Epithelial cell of esophagus (primary cell): ENCODE measurements at regions not wholly inside any gene's neighbourhood (a gene's known extent, or its start where the extent isn't known, plus 50 kb on each side); places are given as distances from the start of the nearest gene placed in this dataset.

Source experiments
- DNase-seq: peaks from one replicate; pipeline ENCODE4 v3.0.0; 2010; ENCODE audit warnings: low read depth
- H3K4me3 ChIP-seq: 2 replicates; pipeline ENCODE4 v1.5.1; 2011; ENCODE audit warnings: mild to moderate bottlenecking, low read length, control low read depth
- TF ChIP-seq, protein P1 (sequence below): IDR thresholded peaks from 2 replicates; pipeline ENCODE4 v1.5.1; 2011; ENCODE audit warnings: low read depth, mild to moderate bottlenecking, low read length, control low read depth, inconsistent platforms; ENCODE audit not compliant: insufficient read depth; ENCODE audit errors: missing control alignments

DNA sequence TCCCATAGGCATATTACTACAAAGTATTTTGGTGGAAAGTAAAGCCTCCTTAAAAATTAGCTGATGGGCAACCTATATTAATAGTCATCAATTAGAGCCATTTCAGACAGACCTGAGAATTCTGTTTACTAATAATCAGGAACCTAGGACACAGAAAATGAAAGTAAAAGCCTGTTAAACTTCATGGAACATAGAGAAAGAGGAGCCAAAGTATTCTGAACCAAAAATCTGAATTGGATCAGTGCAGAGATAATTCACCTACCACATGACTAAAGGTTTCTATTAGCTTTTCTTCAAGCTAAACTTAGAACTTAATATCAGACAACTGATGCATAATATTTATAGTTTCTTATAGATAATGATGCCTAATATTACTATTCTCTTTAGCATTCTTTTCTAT is 204.5 kb upstream of the RHOBTB1 start:
- TF ChIP-seq, protein P1, sequence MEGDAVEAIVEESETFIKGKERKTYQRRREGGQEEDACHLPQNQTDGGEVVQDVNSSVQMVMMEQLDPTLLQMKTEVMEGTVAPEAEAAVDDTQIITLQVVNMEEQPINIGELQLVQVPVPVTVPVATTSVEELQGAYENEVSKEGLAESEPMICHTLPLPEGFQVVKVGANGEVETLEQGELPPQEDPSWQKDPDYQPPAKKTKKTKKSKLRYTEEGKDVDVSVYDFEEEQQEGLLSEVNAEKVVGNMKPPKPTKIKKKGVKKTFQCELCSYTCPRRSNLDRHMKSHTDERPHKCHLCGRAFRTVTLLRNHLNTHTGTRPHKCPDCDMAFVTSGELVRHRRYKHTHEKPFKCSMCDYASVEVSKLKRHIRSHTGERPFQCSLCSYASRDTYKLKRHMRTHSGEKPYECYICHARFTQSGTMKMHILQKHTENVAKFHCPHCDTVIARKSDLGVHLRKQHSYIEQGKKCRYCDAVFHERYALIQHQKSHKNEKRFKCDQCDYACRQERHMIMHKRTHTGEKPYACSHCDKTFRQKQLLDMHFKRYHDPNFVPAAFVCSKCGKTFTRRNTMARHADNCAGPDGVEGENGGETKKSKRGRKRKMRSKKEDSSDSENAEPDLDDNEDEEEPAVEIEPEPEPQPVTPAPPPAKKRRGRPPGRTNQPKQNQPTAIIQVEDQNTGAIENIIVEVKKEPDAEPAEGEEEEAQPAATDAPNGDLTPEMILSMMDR = no peak
- DNase-seq = no peak
- H3K4me3 ChIP-seq = no peak overlapping the region

DNA sequence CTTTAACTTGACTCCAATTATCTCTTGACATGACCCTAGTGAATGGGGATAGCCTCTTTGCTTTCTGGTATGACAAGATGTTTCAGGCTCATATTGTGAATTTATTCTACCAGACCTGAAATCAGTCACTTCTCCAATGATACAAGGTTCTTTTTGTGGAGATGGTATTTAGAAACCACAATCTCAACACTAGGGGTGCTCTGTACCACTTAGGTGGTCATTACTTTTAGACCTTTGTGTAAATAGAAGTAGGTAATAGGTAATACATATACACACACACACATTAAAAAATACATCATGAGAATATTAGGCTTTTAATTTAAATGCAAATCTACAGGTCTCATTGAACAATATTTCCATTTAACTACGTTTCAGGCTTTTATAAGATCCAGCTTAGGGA is 199.0 kb upstream of the RHOBTB1 start:
- H3K4me3 ChIP-seq = no peak overlapping the region
- TF ChIP-seq, protein P1 = no peak
- no peak for DNase-seq

DNA sequence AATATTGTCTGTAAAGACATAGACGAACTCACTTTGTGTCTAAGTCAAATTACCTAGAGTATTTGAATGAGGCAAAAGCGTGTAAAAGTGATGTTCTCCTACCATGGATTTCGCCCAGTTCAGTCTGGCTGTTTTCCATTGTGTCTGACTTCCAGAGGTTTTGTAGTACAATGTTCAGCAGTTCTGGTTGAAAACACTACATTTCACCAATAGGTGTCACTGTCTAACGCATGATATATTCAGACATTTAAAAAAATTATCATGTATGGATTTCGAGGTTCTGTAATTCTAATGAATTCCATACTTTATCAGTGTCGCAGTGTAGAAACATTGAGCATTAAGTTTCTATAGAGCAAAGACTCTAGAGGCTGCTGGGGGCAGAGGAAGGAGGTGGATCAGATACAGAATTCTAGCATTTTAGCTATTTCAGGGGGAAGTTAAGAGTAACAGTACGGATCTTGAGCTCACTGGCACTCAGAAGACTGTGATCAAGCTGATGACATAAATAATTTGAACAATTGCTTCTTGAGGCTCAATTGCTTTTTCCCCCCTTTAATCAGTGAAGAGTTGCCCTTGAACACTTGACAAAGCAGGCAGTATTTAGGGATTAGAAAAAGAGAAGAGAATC is 196.9 kb upstream of the RHOBTB1 start:
- peak; percentile 65 for DNase-seq
- TF ChIP-seq, protein P1 = peak; percentile 65
- H3K4me3 ChIP-seq = no peak overlapping the region

DNA sequence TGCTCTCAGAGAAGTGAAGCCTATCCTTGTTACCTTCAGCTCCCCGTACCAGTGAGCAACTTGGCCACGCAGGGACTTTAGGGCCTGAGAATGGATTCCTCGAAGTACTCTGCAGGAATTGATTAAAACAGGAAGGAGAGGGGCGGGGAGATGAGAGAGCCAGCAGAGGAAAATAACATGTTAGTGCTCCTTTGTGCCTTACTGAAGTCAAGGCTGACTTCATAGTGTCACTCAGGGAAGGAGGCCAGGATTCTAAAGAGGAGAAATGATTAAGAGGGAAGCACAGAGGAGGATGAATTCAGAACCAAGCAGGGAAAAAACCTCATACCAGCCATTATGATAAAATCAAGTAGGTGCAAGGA is 195.6 kb upstream of the RHOBTB1 start:
- H3K4me3 ChIP-seq = no peak overlapping the region
- TF ChIP-seq, protein P1 = no peak
- DNase-seq = no peak

DNA sequence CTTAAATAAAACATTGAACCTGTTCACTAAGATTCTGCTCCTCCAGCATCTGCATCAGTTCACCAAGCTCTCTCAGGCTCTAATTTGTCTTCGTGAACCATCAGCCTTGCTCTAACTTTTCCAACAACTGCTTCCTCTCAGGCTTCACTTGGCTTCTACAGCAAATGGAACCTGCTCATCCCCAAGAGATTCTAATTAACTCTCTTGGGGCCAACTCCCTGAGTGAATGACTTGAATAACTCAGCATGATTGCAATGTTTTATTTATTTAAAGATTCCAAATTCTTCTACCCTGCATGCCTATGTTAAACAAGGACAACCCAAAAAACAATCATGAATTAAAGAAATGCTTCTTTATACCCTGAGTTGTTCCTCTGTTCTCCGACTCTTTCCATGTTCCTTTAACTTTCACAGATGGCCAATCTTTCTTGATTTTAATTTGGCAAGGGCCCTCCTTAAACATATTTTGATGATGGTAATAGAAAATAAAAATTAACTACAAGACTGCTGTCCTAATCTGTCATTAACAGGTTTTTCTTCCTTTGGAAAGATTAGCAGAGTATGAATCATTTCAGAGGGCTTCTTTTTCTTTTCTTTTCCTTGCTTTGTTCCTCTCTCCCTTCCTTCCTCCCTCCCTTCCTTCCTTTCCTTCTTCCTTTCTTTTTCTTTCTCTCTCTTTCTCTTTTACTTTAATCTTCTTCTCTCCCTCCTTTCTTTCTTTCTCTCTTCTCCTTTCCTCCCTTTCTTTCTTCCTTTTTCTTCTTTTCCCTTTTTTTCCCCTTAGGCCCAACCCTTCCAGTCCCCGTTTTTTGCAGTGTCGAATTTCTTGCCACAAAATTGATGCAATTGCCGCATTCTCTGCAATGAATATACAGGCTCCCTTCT is 195.0 kb upstream of the RHOBTB1 start:
- DNase-seq = no peak
- no peak overlapping the region for H3K4me3 ChIP-seq
- TF ChIP-seq, protein P1 = no peak

DNA sequence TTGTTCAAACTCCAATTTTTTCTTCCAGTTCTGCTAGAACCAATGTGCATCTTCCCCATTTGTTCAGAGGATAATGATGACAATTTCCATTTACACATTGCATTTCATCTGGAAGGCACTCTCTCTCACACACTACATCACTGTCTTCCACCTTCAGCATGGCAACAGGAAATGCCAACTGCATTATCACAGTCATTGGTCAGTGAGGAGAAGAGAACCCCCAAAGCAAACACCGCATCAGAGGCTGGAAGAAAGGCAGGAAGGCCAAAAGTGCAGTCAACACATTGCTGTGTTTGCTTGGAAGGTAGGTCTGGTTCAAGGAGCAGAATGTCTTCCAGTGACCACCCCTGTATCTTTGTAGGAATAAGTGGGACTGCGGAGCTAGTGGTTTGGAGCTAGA is 192.2 kb upstream of the RHOBTB1 start:
- no peak overlapping the region for H3K4me3 ChIP-seq
- peak; percentile 33 for DNase-seq
- TF ChIP-seq, protein P1 = no peak
